ENCODE measurements at regions not wholly inside any gene's neighbourhood (a gene's known extent, or its start where the extent isn't known, plus 50 kb on each side); places are given as distances from the start of the nearest gene placed in this dataset.

GRCh38 chr12:19572920-19573558 lies 133.7 kb downstream of the AEBP2 start:
- peak; percentile 61 for TF ChIP-seq CTCF (IDR thresholded peaks at IDR 0.05; ENCODE audit: insufficient read depth, low read depth, low read length)
- peak; percentile 69 for DNase-seq (ENCODE audit: low read depth)
- H3K4me3 ChIP-seq (ENCODE audit: low read depth, low read length) = no peak overlapping the region

GRCh38 chr12:19573866-19574265 lies 134.6 kb downstream of the AEBP2 start:
- H3K4me3 ChIP-seq (ENCODE audit: low read depth, low read length) = no peak overlapping the region
- no peak for TF ChIP-seq CTCF (IDR thresholded peaks at IDR 0.05; ENCODE audit: insufficient read depth, low read depth, low read length)
- no peak for DNase-seq (ENCODE audit: low read depth)

- peak; percentile 46 for DNase-seq (ENCODE audit: low read depth)
- TF ChIP-seq CTCF (IDR thresholded peaks at IDR 0.05; ENCODE audit: insufficient read depth, low read depth, low read length) = peak; percentile 17
- no peak overlapping the region for H3K4me3 ChIP-seq (ENCODE audit: low read depth, low read length)
Observed at GRCh38 chr12:19574601-19575000, 135.3 kb downstream of the AEBP2 start.

- no peak for TF ChIP-seq CTCF (IDR thresholded peaks at IDR 0.05; ENCODE audit: insufficient read depth, low read depth, low read length)
- DNase-seq (ENCODE audit: low read depth) = peak; percentile 80
Observed at GRCh38 chr12:19575337-19576243, 136.3 kb downstream of the AEBP2 start.

GRCh38 chr12:19576506-19577280 lies 137.4 kb downstream of the AEBP2 start:
- no peak overlapping the region for H3K4me3 ChIP-seq (ENCODE audit: low read depth, low read length)
- no peak for TF ChIP-seq CTCF (IDR thresholded peaks at IDR 0.05; ENCODE audit: insufficient read depth, low read depth, low read length)
- DNase-seq (ENCODE audit: low read depth) = peak; percentile 80

More at GRCh38 chr12:19575337-19576243, 136.3 kb downstream of the AEBP2 start:
- H3K4me3 ChIP-seq (ENCODE audit: low read depth, low read length) = no peak overlapping the region

GRCh38 chr12:19577281-19577530 lies 137.9 kb downstream of the AEBP2 start:
- no peak for DNase-seq (ENCODE audit: low read depth)
- no peak overlapping the region for H3K4me3 ChIP-seq (ENCODE audit: low read depth, low read length)
- TF ChIP-seq CTCF (IDR thresholded peaks at IDR 0.05; ENCODE audit: insufficient read depth, low read depth, low read length) = no peak

All from fibroblast of villous mesenchyme (primary cell).